GM21367 (cell line): ENCODE measurements at regions not wholly inside any gene's neighbourhood (a gene's known extent, or its start where the extent isn't known, plus 50 kb on each side); places are given as distances from the start of the nearest gene placed in this dataset.
"Not testable (repeated sequence)": the region's sequence is repeated elsewhere in the genome, so short reads cannot be mapped to it uniquely, and the experiment has no call there.

ENCODE experiments used
- ATAC-seq: cut with Tn5 transposase; IDR thresholded peaks from one replicate; pipeline ENCODE4 v1.9.1; 2021; ENCODE audit not compliant: unreplicated experiment

GRCh38 chr7:29696402-29696801, 109.9 kb upstream of the WIPF3 start:
- not testable (repeated sequence) for ATAC-seq

GRCh38 chr7:29699723-29700122, 106.6 kb upstream of the WIPF3 start:
- not testable (repeated sequence) for ATAC-seq

- not testable (repeated sequence) for ATAC-seq
These were observed 104.8 kb upstream of the WIPF3 start for GRCh38 chr7:29701540-29701939.

GRCh38 chr7:29703830-29704229, 102.5 kb upstream of the WIPF3 start:
- ATAC-seq = not testable (repeated sequence)

GRCh38 chr7:29709002-29709401, 97.3 kb upstream of the WIPF3 start:
- not testable (repeated sequence) for ATAC-seq

GRCh38 chr7:29723127-29723526, 83.2 kb upstream of the WIPF3 start:
- ATAC-seq = not testable (repeated sequence)

- no peak for ATAC-seq
These were observed 82.7 kb upstream of the WIPF3 start for GRCh38 chr7:29723599-29723998.

GRCh38 chr7:29729534-29730165, 76.7 kb upstream of the WIPF3 start:
- ATAC-seq = not testable (repeated sequence)

GRCh38 chr7:29734246-29734731, 72.0 kb upstream of the WIPF3 start:
- no peak for ATAC-seq

GRCh38 chr7:29747645-29748245, 58.6 kb upstream of the WIPF3 start:
- ATAC-seq = not testable (repeated sequence)

GRCh38 chr7:29748286-29749099, 57.8 kb upstream of the WIPF3 start:
- ATAC-seq = no peak

GRCh38 chr7:29749701-29750321, 56.5 kb upstream of the WIPF3 start:
- ATAC-seq = no peak

GRCh38 chr7:29750373-29750940, 55.9 kb upstream of the WIPF3 start:
- ATAC-seq = not testable (repeated sequence)

- ATAC-seq = not testable (repeated sequence)
These were observed 55.3 kb upstream of the WIPF3 start for GRCh38 chr7:29751012-29751411.

GRCh38 chr7:29754874-29755490, 51.3 kb upstream of the WIPF3 start:
- ATAC-seq = no peak
